Caki2 (cell line): ENCODE measurements at regions not wholly inside any gene's neighbourhood (a gene's known extent, or its start where the extent isn't known, plus 50 kb on each side); places are given as distances from the start of the nearest gene placed in this dataset.

Experiments
- DNase-seq: peaks from one replicate; pipeline ENCODE4 v3.0.0-alpha.2; 2015; ENCODE audit warnings: low read depth
- in situ Hi-C: cut with HindIII; loops from 2 replicates; pipeline ENCODE4 v1.10.0; 2016; ENCODE audit warnings: low sequenced_read_pairs, low pct_unique_long_range_greater_than_20kb, mixed read lengths

DNA sequence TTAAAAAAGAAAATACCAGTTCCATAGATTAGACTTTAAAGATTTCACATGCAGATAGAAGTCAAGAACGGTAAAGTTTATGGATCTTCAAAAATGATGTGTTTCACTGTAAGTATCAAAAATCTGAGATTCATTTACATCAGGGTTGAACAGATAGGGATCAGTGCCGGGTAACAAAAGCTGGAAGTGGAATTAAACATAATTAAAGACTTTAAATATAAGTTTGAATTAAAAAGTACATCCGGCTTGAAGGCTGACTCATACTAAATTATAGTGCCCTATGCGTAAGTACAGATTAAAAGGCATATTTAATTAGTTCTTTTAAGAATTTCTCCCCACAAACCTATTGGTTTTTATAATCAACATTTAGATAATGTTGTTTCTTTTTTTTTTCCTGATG lies 312.7 kb downstream of the PRL start:
- in situ Hi-C loops: no loop called here
- DNase-seq: no peak

DNA sequence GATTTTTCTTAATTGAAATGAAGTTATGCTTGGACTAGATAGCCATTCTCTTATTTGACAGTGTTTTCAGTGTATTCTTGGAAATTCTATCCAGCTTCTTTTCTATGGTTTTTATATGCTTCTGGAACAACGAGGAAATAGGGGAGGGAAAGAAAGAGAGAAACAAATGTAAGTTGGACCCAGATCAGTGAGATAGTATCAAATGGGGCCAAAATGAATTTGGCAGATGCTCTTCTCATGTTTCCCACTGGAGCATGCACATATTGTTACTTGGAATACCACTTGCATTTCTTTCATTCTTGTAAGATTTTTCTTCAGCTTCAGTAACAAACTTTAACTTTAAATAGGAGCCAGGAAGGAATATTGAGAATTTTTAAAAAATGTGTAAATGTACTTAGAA lies 312.3 kb downstream of the PRL start:
- in situ Hi-C loops: no loop called here
- DNase-seq: no peak

GRCh38 chr6:21985904-21986303 lies 310.9 kb downstream of the PRL start:
- DNase-seq: no peak
- in situ Hi-C loops: no loop called here

- in situ Hi-C loops: no loop called here
- no peak for DNase-seq
Observed at GRCh38 chr6:21986703-21987102, 310.1 kb downstream of the PRL start.

GRCh38 chr6:21987501-21987957 lies 309.3 kb downstream of the PRL start:
- DNase-seq: peak; percentile 87
- in situ Hi-C loops: no loop called here

DNA sequence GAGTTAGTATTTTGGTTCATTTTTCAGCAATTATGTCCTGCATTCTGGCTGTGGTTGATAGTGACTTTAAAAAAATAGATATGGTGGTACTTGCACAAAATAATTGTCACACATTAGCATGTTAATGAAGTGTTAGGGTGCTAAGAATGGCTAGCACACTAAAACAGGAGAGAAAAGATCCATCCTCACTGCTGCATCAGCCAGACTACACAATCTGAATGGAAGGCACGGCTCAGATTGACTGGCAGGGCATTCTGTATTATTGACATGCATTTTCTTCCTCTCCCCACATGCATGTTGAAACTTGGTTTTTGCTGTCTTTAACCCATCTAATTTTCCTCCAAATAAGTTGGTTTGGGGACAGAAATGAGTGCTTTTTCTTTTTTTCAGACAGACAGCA lies 306.3 kb downstream of the PRL start:
- in situ Hi-C loops: no loop called here

GRCh38 chr6:21992178-21992967 lies 304.5 kb downstream of the PRL start:
- DNase-seq: no peak
- in situ Hi-C loops: no loop called here

More for the DNA sequence above, 306.3 kb downstream of the PRL start:
- DNase-seq: no peak

DNA sequence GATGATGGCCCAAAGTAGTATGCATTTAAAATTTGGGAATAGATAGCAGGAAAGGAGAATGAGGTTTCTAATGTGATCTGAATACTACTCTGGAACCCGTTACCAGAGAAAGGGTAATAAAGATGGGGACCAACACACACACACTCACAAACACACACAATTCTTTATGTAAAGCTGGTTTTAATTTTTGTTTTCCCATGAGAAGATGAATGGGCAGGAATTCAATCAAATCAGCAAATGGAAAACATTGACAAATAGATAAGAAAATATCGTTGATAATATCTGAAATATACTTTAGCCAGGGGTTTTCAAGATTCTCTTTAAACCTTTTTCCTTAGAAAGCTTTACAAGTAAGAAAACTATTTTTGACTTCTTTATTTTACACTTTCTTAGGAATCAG lies 303.0 kb downstream of the PRL start:
- in situ Hi-C loops: no loop called here
- no peak for DNase-seq

- no peak for DNase-seq
- in situ Hi-C loops: no loop called here
Observed at GRCh38 chr6:21994821-21995220, 302.0 kb downstream of the PRL start.

GRCh38 chr6:21995318-21995717 lies 301.5 kb downstream of the PRL start:
- in situ Hi-C loops: no loop called here
- no peak for DNase-seq

DNA sequence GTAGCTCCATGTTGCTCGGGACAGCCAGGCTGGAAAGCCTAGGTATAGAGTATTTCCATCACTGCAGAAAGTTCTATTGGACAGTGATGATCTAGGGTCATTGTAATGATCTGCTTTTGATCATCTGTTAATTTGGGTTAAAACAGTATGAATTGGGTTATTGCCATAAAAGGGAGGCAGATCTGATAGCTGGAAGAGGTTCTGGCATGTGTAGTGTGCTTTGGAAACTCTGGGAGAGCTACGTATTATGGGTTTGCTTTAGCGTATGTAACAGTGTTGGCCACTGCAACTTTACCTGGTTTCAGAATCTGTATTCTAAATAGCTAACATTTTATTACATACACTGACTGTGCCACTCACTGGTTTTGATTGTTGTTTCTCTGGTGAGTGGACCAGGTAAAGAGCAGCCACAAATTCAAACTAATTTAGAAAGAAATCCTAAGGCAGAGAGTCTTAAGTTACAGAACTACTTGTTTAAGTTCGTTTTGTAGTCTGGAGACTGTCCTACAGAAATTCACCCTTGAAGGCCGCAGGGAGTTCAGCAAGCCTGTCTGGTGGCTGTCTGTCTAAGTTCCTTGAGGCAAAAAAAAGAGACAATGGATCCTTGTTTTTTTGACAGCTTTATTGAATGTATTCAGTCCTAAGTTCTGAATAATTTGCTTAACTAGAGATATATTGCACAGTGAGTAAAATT lies 300.3 kb downstream of the PRL start:
- DNase-seq: no peak
- in situ Hi-C loops: no loop called here

DNA sequence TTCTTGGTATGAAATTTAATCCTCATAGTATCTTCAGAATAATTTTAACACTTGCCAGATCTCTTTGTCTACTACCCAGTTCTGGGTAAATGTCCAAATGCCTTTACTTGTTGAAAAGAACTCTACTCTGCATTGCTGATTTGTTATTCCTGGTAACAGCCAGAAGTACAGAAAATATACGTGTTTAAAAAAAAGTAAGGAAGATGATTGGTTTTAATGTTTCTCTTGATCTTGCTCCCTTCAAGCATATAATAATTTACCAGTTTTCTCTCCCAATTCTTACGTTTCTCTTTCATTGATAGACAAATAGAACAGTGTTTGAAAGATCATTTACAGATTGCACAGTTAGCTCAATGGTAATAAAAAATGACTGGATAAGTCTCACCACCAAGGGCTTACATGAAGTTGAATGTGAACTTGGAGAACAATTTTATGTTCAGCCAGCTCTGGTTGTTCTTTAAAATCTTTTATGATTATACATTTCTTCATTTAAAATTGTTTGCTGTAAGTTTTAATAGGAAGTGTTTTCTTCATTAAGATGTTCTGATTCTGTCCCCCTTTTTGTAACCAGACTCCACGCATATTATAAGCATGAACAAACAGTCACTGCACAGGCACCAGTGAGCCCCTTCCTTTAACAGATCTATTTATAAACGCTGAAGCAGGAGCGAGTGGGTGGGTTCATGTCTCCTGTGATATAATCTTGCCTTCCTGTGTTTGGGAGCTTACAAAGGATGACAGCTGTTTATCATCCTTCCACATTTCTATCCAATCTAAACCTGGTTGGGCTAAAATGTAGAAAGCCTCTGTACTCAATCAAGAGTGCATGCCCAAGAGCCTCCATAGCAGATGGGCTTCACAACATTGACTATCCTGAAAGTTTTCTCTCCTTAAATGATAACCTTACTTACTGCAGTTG lies 299.5 kb downstream of the PRL start:
- in situ Hi-C loops: no loop called here
- no peak for DNase-seq

- in situ Hi-C loops: no loop called here
- DNase-seq: no peak
Observed at GRCh38 chr6:21998582-21998981, 298.3 kb downstream of the PRL start.

GRCh38 chr6:21999012-21999528 lies 297.8 kb downstream of the PRL start:
- in situ Hi-C loops: no loop called here
- no peak for DNase-seq

DNA sequence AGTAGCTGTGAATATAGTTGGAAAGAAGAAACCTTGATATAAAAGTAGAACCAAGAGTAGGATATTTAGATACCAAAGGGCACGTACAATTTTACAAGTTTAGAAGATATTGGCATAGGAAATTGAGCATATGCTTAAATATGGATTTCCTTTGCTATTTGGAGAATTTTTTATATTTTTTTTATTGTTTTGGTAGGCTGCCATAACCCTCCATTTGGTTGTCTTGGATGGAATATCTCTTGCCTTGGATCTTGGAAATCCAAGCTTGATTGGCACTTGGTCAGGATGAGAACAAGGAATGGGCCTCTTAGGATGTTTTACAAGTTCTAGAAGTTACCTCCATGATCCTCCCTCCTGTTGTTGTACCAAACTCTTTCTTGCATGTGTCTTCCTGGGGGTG lies 297.1 kb downstream of the PRL start:
- in situ Hi-C loops: no loop called here
- no peak for DNase-seq

- no peak for DNase-seq
- in situ Hi-C loops: no loop called here
Observed at GRCh38 chr6:22001396-22002027, 295.3 kb downstream of the PRL start.

DNA sequence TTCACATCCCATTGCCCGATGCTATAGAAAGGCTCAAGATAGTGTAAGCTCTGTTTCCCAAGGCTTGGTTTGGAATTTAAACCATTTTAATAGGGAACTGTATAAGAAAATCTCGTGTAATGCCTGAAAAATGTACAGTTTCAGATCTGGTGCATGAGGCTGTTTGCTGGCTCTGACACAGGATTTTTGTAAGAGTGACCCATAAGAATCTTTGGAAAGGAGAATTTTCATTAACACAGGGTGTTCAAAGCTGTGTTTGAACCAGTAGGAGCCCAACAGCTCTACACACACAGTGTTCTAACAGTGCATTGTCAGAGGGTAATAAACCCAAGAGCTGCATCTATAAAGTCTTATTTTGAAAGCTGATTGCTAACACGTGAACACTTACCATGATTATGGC lies 293.5 kb downstream of the PRL start:
- DNase-seq: no peak
- in situ Hi-C loops: no loop called here

GRCh38 chr6:22006795-22007194 lies 290.0 kb downstream of the PRL start:
- in situ Hi-C loops: no loop called here

More at GRCh38 chr6:22006795-22007194, 290.0 kb downstream of the PRL start:
- no peak for DNase-seq
